ENCODE measurements at regions not wholly inside any gene's neighbourhood (a gene's known extent, or its start where the extent isn't known, plus 50 kb on each side); places are given as distances from the start of the nearest gene placed in this dataset.
"Not testable (repeated sequence)": the region's sequence is repeated elsewhere in the genome, so short reads cannot be mapped to it uniquely, and the experiment has no call there.

DNA sequence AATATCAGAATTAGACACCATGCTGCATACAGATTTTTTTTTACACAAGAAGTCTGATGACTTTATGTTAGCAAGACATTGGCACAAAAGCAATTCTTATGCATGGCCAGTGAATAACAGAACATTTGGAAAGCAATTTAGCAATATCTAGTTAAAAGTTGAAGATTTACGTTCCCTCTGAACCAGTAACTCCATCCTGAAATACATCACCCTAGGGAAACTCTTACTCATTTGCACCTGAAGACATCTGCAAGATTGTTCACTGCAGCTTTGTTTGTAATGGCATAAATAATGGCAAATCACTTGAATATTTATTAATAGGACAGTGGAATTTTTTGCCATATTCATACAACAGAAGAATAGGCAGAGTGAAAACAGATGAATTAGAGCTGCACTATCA lies 670.0 kb upstream of the NOVA1 start:
- DNase-seq: no peak

DNA sequence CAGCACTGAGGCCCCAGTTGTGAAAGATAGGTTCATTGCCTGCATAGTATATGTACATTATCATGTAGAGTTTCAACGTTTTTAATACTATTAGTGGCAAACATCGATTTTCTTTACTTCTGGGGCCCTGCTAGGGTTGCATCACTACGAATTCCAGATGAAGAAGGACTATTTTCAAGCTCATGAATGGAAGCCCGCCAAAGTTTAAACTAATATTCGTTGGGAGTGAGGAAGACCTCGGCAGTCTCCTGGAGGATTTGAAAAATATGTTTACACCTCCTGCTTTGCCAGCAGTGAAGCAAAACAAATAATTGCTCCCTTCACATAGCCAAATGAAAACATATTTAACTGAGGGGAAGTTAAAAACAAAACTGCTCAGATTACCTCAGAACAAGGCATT lies 672.9 kb upstream of the NOVA1 start:
- DNase-seq: no peak

DNA sequence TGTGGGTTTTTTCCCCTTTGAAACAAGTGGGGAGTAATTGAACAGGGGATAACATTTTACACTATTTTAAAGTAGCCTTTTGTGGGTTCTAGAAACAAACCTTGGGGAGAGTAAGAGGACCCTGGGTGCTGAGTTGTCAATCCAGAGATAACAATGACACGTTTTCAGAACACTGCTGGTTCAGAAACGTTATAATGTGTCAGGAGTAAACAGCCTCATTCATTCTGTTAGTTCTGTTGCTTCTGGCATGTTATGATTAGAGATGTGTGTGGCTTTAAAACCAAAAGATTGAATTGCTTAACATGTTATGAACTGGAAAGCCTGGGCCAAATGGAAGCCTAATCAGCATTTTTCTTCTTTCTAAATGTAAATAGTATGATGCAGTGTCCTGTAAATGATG lies 680.5 kb upstream of the NOVA1 start:
- no peak for DNase-seq

DNA sequence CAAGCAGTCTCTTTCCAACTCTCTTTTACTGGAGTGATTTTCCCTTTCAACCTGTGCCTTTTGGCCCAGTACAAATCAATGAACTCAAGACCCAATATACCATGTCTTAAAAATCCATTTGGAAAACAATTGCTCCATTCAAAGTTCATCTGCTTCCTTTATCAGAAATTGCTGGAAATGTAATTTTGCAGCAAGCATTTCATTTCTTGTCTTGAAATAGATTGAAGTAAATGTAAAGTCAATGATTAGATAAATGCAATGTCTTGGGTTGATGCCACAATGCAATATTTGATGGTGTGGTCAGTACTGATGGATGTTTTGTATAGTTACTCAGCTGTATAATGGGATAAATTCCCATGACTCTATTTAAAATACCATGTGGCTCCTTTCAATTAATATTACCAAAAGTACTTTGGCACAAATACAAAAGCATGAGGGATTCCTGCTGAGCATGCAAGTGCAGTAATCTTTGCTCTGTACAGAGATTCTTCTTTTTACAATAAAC lies 707.7 kb upstream of the NOVA1 start:
- DNase-seq: no peak

DNA sequence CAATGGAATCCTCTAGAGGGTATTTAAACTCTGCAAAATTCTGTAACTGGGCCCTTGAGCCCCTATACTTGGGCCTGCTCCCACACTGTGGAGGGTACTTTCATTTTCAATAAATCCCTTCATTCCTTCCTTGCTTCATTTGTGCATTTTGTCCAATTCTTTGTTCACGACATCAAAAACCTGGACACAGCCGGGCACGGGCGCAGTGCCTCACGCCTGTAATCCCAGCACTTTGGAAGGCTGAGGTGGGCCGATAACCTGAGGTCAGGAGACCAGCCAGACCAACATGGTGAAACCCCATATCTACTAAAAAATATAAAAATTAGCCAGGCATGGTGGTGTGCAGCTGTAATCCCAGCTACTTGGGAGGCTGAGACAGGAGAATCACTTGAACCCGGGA lies 714.9 kb upstream of the NOVA1 start:
- not testable (repeated sequence) for DNase-seq

DNA sequence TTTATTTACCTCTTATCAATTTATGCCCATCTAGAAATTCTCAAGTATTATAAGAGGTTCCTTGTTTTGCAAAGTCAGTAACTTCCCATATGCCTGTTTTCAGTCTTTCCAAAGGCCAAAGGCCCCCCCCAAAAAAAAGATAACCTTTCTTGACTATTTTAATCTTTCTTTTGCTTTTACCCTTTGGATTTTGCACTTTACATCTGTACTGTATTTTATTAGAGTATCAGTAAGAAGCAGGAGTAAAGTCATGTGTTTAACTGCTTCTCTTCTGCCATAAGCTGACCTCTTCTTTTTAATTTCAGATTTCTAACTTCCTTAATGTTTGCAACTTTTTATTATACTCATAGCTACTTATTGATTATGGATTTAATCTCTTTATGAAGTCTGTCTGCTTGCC lies 716.4 kb upstream of the NOVA1 start:
- no peak for DNase-seq

DNA sequence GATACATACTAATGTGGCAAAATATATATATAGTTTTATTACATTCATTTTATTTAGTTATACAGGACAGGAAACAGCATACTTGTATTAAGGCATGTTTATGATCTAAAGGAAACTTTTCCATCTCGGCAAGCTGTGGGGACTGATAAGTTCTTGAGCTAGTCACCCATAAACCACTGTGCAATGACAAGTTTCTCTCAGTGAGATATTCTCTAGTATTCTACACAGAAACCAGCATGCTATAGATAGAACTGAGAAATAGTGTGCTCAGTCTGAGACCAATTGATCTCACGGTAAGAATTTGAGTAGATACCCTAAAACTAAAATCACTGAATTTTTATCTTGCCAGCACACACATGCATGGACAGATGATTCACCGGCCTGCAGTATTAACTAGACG lies 717.6 kb upstream of the NOVA1 start:
- DNase-seq: no peak

DNA sequence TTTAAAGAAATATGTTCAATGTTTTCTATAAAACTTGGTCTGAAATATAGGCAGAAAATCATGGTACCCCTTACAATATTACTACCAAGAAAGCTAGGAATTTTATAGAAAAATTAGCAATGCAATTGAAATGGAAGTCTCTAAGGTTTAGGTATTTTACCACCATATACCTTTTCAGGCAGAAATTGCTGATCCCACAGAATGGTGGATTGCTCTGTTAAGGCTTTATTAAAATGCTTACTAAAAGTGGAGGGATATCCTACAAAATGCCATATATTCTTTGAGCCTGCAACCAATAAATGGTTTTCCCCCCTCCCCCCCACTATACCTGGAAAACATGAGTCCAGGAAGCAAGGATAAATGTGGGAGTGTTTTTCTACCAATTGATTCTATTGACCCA lies 718.1 kb upstream of the NOVA1 start:
- DNase-seq: no peak

DNA sequence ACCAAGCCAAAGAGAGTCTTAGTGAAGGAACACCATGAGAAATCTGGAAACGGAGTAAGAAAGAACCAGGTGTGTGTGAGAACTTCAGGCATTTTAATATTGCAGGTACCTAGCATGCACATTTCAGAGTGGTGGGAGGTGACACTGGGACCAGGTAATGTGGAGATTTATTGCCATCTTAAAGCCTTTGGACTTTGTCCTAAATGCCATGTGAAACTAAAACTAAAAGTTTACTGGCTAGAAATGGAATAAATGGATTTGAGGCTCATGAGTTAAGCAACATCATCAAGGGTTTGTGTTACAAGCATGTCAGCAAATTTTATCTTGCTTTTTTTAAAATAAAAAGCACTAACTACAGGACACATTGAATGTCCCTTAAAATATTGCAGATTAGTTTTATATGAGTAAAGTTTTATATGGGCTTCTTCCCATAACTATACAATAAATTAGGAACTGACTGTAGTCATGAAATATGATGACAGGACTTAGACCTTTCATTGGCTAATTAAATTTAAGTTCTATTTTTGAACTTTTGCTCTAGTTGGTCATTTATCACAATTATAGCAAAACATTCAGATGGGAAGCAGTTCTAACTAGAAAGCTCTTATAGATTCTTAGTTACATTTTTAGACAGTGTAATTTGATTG lies 721.1 kb upstream of the NOVA1 start:
- no peak for DNase-seq

DNA sequence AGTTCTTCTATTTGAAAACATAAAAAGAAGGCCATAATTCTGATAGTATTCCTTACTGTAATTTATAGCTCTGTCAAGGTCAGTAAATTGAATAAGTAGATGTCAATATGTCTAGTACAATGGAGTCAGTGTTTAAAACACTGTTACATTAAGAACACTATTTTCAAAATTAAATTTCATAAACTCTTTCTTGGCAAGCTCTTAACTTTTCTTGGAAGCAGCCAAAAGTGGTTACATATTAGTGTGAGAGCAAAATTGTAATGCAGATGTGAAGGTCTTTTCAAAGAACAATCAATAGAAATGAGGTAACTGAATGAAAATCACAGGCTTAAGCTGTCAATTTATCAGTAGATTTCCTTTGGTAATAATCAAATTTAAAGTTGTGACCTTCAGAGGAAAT lies 722.4 kb upstream of the NOVA1 start:
- DNase-seq: no peak

DNA sequence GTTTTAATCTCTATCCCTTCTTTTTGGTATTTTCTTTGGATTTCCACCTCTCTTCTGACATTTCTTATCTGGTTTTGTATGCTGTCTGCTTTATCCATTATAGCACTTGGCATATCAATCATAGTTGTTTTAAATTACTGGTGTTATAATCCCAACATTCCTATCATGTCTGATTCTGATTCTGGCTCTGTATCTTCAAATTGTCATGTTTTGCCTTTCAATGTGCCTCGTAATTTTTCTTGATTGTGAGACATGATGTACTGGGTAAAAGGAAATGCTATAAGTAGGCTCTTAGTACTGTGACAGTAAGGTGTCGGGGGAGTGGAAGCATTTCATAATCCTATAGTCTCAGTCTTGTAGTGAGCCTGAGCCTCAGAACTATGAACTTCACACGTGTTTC lies 729.3 kb upstream of the NOVA1 start:
- no peak for DNase-seq

DNA sequence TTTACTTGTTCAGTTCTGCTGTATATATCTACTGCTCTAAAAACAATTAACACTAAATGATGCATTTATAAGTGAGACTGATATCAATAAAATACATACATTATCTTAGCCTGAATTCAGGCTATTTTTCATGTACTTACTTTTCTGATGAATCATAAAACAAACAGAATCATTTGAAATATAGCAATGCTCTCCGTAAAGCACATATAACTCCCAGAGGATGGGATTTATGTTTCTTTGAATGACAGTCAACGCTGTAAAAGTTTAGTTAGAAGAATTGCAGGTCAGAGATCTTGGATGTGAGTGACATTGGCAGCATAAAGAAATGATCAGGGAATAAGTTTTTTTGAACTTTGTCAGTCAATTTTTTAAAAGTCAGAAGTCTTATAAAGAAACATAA lies 740.2 kb upstream of the NOVA1 start:
- DNase-seq: no peak

DNA sequence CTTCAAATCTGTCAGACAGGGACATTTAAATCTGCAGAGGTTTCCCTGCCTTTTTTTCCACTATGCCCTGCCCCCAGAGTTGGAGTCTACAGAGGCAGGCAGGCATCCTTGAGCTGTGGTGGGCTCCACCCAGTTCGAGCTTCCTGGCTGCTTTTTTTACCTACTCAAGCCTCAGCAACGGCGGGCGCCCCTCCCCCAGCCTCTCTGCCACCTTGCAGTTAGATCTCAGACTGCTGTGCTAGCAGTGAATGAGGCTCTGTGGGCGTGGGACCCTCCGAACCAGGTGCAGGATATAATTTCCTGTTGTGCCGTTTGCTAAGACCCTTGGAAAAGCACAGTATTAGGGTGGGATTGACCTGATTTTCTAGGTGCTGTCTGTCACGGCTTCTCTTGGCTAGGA lies 765.2 kb upstream of the NOVA1 start:
- not testable (repeated sequence) for DNase-seq

DNA sequence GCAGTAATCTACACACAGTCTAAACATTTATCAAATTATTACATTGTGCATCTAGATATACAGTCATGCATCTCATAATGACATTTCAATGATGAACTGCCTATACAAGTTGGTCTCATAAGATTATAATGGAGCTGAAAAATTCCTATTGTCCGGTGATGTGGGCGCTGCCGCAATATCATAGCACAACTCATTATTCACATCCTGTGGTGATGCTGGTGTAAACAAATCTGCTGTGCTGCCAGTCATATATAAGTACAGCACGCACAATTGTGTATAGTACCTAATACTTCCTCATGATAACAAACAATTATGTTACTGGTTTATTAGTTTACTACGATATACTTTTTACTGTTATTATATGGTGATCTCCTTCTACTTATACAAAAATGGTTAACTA lies 768.8 kb upstream of the NOVA1 start:
- DNase-seq: no peak

DNA sequence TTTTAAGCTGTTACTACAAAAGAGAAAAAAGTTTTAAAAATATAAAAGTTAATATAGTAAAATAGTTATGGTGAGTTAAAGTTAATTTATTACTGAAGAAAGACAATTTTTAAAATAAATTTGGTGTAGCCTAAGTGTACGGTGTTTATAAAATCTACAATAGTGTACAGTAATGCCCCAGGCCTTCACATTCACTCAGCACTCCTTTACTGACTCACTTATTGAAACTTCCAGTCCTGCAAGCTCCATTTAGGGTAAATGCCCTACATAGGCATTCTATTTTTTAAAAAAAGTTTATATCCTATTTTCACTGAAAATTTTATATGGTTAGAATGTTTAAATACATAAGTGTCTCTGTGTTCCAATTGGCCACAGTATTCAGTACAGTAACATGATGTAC lies 769.5 kb upstream of the NOVA1 start:
- no peak for DNase-seq

DNA sequence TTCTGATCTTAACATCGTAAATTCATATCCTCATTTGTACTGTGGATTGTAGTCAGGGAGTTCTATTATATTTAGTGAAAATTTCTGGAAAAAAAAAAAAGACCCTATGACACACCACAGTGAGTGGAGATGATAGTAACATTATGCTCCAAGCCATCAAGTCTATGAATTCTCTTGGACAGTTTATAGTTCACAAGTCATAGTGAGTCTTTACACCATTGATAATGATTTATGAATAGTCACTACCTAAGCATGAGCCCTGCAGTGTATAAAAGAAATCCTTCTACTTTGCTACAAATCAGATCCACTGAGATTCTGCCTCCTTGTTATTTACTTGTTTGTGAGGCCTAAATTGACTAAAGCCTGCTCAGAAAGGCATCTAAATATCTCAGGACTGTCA lies 772.2 kb upstream of the NOVA1 start:
- no peak for DNase-seq

DNA sequence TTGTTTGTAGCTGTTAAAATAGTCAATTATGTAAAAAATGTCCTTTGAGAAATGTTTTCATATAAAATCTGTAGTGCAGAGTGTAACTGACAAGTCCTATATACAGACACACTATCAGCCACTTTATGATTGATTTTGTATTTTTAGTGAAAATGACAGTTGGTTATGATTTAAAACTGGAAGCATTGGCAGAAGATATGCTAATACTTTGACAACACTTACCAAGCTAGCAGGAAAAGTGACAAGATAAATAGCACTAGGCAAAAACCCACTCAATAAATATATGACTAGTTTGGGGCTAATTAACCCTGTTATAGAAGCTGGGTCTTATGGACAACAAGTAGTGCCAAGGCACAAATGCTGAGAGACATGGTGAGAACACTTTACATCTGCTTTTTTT lies 772.9 kb upstream of the NOVA1 start:
- DNase-seq: no peak

DNA sequence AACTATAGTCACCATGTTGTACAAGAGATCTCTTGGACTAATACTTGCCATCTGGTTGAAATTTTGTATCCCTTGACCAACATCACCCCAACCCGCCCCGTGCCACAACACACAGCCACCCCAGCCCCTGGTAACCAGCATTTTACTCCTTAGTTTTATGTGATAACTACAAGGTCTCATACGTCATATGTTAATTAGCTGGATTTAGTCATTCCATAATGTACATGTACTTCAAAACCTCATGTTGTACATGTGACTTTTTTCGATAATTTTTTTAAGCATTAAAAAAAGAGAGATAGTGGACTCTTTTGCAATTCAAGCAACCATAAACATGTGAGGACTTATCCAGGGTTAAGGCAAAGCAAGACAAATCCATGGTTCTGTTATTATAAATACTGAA lies 773.4 kb upstream of the NOVA1 start:
- no peak for DNase-seq

DNA sequence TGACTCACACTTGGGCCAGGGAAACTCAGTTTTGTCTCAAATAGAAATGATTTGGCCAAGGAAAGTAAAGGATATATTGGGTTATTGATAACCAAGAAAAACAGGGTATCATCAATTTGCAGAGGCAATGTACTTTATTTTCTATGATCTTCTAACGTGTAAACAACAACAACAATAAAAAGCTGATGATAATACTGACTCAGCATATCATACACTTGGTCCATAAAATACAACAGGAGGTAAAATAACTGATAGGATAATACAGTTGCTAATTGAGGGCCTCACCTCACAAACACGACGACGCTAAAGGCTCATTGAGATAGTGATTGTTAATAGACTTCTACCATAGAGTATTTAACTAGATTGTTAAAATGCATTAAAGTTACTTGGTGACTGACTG lies 774.0 kb upstream of the NOVA1 start:
- DNase-seq: no peak

DNA sequence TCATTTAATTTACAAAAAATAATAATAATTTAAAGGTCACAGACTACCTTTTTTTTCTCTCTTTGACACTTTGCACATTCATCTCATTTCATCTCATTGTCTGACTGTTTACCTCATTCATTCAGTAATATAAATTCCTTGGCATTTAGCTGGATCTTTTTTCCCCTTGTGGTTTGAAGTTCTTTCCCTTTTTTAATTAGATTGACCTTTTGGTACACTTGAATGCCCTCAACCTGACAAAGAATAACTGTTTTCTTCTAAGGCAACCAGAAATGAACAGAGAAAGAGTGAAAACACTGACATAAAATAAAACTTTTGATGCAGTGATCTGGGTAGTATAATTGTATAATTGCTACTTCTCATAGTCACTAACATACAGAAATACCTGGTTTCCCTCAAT lies 774.9 kb upstream of the NOVA1 start:
- no peak for DNase-seq

DNA sequence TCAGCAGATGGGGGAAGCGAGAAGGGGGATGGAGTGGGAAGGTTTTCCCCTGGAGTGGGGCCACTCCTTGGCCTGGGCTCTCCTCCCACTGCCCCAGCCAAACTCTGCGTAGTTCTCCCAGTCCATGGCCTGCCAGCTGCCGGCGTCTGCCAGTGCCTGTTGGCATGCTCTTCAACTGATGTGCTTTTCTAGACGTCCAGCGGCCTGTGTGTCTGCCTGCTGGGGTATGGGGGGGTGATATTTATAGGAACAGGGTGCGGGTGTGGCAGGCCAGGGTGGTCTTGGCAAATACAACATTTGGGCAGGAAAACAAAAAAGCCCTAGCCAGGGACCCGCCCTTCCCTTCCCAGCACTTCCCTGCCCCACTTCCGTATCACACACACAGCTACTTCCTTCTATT lies 786.3 kb upstream of the NOVA1 start:
- no peak for DNase-seq

DNA sequence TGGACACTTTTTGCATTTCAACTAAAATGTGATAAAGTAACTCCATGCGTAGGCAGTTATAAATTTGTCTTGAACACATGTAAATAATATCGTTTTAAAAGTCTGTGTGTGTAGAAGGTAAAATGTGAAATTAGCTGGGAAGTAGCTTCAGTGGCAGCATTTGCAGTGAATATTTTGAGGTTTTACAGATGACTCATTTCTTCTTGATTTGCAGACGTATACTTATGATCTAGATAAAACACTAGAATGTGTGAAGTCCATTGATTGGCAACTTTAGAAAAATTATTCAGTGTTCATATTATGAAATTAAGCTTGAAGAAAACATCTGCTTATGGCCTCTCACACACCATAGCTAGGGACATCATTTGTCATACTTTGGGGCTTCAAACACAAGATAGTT lies 788.6 kb upstream of the NOVA1 start:
- DNase-seq: no peak

DNA sequence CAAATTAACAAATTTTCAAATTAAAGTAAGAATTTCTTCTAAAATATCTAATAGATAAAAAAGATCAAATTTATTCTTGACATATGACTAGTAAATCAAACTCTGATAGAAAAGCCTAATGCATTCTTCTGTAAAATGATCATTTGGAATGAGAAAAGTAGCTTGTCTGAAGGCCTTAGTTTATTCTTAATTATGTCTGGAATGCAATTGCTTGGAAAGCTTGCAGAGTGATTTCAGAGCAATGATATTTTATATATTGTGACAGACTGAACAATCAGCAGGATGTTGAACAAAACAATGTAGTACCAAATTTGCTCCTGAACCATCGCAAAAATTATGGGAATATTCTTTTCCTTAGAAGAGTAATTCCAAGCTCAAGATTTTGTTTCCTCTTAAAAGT lies 789.6 kb upstream of the NOVA1 start:
- DNase-seq: no peak

DNA sequence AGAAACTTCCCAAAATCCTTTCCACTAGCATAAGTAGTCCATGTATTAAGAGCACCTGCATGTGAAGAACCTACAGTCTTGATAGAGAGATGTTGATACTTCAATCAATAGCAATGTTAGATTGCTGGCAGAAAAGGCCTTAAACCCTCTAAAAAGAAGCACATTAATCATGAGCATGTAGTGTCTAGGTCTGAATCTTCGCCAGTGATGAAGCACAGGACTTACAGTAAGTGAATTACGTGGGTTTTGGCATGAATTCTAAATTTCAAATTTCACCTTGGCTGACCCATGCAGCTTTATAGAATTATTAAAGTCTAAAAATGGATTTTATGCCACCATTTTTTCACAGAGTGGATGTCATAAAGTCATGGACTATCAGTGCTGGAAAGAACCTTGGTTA lies 791.6 kb upstream of the NOVA1 start:
- DNase-seq: no peak

DNA sequence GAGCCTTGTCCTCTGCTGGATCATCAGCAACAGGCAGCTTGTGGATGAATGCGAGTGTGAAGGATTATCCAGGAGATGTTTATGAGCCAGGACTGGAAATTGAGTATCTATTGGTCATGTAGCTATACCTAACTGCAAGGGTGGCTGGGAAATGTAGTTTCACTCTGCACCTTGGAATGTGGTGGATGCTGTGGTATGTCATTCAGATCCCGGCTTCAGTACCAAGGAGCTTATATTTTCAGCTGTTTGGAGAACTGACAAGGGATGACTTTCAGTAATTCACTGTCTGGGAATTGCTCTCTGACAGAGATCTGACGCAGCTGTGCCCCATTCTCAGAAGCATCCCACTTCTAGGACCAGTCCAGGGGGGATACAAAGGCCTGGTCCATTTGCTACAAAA lies 792.3 kb upstream of the NOVA1 start:
- DNase-seq: no peak

DNA sequence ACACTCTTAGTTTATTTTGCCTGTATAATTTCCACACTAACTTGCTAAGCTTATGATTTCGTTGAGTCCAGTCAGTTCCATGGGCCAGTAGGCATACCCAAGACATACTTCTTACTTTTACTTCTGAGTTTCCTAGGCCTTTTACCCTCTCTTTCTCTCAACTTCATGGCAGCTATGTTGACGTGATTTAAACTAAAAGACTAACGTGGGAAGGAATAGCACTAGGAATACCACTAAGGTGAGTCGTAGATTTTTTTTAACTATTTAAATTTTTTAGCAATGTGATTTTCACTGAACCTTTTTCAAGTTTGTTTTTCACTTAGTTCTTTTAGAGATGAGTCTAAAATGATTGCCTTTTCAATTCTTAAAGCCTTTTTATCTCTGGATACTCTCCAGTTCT lies 793.5 kb upstream of the NOVA1 start:
- no peak for DNase-seq

Data from CD4-positive, alpha-beta T cell treated with Interferon alpha-2 for 1 hour (primary cell).